Stimulated activated memory B cell treated with anti-CD40 and anti-IgM and Interleukin-4, amounts not matched to agents 10 μg/mL and 1 μg/mL and 100 μg/mL, for 72 hours (primary cell): ENCODE measurements at regions not wholly inside any gene's neighbourhood (a gene's known extent, or its start where the extent isn't known, plus 50 kb on each side); places are given as distances from the start of the nearest gene placed in this dataset.

ENCODE experiments used
- ATAC-seq: fragments of 150-1000 bp; cut with Tn5 transposase; 2 replicates; pipeline ENCODE4 v1.10.0; 2021
- H3K27ac Mint-ChIP-seq: one replicate; pipeline ENCODE4 v1.8.0; 2022; ENCODE audit warnings: mild to moderate bottlenecking, mixed read lengths
- H3K27me3 Mint-ChIP-seq: one replicate; pipeline ENCODE4 v1.8.0; 2022; ENCODE audit warnings: mixed read lengths
- H3K36me3 Mint-ChIP-seq: one replicate; pipeline ENCODE4 v1.8.0; 2022; ENCODE audit warnings: mixed read lengths
- H3K4me1 Mint-ChIP-seq: one replicate; pipeline ENCODE4 v1.8.0; 2022; ENCODE audit warnings: mixed read lengths
- H3K4me3 Mint-ChIP-seq: one replicate; pipeline ENCODE4 v1.8.0; 2022; ENCODE audit warnings: mild to moderate bottlenecking, moderate library complexity, mixed read lengths
- H3K9me3 Mint-ChIP-seq: one replicate; pipeline ENCODE4 v1.8.0; 2022; ENCODE audit warnings: mixed read lengths

DNA sequence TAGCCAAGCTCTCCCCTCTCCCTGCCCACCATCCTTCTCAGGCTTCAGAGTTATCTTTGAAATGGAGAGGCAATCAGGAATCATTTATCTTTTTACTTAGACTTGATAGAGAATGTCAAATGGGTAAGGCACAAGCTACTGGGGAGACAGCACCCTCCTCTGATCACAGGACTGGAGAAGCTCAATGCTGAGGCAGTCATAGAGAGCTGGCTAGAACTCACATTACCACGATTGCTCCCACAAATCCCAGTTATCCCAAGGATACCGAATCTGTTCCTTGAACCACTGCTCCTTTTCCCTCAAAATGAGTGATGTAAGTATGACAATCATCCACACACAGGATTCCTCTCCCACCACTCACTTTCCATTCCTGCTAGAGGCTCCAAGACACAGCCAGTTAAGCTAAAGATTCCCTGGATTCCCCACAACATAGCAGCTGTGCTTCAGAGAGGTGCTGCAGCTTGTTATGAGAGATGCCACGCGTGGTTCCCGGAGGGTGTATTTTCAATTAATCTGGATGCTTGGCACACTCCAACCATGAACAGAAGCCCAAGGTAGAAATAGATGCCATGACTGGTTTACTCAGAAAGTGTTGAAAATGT, 96.2 kb upstream of the VGLL2 start:
- no peaks in the 10 kb centered on the region for H3K27me3 Mint-ChIP-seq
- H3K9me3 Mint-ChIP-seq = no peaks in the 10 kb centered on the region
- H3K27ac Mint-ChIP-seq = no peak overlapping the region
- H3K36me3 Mint-ChIP-seq = no peaks in the 10 kb centered on the region
- H3K4me1 Mint-ChIP-seq = no peaks in the 10 kb centered on the region
- ATAC-seq = no peak
- no peak overlapping the region for H3K4me3 Mint-ChIP-seq

DNA sequence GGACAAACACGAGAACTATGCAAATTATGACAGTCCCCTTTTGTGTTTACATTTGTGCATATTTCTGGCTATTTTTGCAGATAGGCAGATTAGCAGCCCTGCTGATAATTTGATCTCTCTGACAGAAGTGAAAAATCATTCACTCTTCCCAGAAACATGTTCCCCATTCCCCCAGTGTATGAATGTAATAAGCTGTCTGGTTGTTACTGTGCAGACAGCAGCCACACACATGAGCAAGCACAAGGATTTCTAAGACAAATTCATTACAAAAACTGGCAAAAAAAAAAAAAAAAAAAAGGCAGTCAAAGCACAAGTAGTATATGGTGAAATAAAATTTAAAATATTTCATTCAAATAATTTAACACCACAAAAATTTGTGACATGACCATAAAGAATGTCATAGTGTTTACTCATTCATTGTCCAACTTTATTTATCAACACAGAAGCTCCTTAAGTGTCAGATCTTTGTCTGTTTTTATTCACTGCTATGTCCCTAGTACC, 95.5 kb upstream of the VGLL2 start:
- H3K27me3 Mint-ChIP-seq = no peaks in the 10 kb centered on the region
- no peaks in the 10 kb centered on the region for H3K9me3 Mint-ChIP-seq
- H3K27ac Mint-ChIP-seq = no peak overlapping the region
- ATAC-seq = no peak
- no peak overlapping the region for H3K4me3 Mint-ChIP-seq
- no peaks in the 10 kb centered on the region for H3K4me1 Mint-ChIP-seq
- no peaks in the 10 kb centered on the region for H3K36me3 Mint-ChIP-seq

DNA sequence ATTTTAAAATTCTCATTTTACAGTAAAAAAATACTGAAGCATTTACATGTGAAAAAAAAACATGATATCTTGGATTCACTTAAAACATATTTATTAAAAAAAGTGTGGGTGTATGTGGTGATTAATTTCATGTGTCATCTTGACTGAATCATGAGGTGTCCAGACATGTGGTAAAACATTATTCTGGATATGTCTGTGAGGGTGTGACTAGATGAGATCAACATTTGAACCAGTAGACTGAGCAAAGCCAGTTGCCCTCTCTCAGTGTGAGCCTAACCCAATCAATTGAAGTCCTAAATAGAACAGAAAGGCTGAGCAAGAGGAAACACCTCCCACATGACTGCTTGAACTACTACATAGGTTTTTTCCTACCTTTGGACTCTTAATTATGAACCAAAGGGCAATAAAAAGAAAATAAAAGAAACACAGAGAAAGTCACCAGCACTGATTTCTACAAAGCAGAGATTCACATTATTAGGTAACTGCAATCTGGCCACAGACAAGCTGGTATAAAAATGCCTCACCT, 90.5 kb upstream of the VGLL2 start:
- Mint-ChIP-seq H3K4me3 (no peak overlapping the region), H3K36me3 (no peaks in the 10 kb centered on the region), H3K27me3 (no peaks in the 10 kb centered on the region), H3K9me3 (peaks cover 5% of the 10 kb centered on the region), H3K4me1 (no peaks in the 10 kb centered on the region), H3K27ac (no peak overlapping the region)
- ATAC-seq = no peak

DNA sequence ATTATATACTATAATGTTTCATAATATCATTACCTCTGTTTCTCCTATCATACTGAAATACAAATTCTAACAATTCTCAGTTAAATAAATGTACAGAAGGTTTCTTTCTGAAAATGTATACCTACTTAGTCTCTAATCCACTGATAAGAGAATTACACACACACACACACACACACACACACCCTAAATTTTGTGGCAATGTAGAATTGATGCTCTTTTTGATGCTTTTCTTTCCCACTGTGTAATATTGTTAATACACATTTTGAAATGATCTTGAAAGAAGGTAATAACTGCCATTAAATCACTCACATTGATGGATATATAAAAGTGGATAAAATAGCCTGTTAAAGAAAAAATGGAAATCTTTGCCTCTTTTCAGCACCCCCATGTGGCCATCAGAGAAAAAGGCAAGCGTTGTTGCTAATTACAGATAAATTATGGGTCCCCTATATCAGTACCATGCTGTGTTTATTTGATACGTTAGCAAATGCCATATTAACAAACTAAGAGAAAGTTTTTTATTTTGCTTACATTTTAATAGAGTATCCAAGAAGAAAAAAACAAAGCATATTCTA, 76.6 kb upstream of the VGLL2 start:
- ATAC-seq = no peak
- Mint-ChIP-seq H3K4me3 (no peak overlapping the region), H3K9me3 (no peaks in the 10 kb centered on the region), H3K27me3 (no peaks in the 10 kb centered on the region), H3K36me3 (no peaks in the 10 kb centered on the region), H3K4me1 (no peaks in the 10 kb centered on the region), H3K27ac (no peak overlapping the region)

DNA sequence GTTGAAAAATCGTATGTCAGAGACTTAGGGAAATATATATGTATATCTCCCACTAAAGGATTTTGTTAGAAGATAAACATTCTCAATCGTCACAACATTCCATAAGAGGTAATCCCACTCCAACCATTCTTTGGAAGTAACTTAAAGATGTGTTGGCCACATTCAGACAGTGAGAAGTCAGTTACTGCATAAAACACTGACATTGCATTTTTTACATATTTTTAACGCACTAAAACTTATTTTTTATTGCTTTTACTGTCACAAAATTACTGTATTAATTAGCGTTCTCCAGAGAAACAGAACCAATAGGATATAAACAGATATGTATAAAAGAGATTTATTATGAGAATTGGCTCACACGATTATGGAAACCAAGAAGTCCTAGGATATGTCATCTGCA, 74.3 kb upstream of the VGLL2 start:
- no peaks in the 10 kb centered on the region for H3K27me3 Mint-ChIP-seq
- no peak overlapping the region for H3K4me3 Mint-ChIP-seq
- H3K36me3 Mint-ChIP-seq = no peaks in the 10 kb centered on the region
- no peaks in the 10 kb centered on the region for H3K4me1 Mint-ChIP-seq
- no peaks in the 10 kb centered on the region for H3K9me3 Mint-ChIP-seq
- no peak overlapping the region for H3K27ac Mint-ChIP-seq
- no peak for ATAC-seq

DNA sequence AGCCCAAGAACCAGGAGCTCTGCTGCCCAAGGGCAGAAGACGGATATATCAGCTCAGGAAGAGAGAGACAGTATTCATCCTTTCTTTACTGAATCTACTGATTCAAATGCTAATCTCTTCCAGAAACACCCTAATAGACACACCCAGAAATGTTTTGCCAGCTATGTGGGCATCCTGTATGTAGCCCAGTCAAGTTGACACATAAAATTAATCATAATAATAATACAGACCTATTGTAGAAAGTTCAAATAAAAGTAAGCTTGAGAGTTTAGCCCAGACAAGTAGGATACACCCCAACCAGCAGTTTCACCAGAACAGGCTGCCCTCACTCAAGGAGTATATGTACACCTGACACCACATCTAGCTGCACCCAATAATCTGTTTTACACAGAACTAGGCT, 73.9 kb upstream of the VGLL2 start:
- Mint-ChIP-seq H3K4me1 (no peaks in the 10 kb centered on the region), H3K36me3 (no peaks in the 10 kb centered on the region), H3K9me3 (no peaks in the 10 kb centered on the region), H3K4me3 (no peak overlapping the region), H3K27me3 (no peaks in the 10 kb centered on the region), H3K27ac (no peak overlapping the region)
- no peak for ATAC-seq

DNA sequence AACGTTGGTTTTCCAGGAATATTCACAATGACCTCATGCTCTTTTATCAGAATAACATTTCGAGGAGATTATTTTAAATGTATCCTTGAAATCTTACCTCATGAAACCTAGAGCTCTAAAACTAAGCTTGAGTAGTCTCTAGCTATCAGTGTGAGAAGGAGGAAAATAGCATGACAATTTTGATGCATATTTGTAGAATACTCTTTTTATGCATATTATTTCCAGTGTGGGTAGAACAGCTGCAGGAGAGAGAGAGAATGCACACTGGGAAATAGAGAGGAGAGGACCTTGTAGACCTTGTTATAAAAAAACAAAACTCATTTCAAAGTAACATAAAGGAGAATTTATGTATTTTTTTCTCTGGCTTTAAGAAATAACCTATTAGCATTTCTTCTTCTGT, 71.1 kb upstream of the VGLL2 start:
- Mint-ChIP-seq H3K9me3 (no peaks in the 10 kb centered on the region), H3K4me3 (no peak overlapping the region), H3K36me3 (no peaks in the 10 kb centered on the region), H3K27ac (no peak overlapping the region), H3K4me1 (no peaks in the 10 kb centered on the region), H3K27me3 (no peaks in the 10 kb centered on the region)
- no peak for ATAC-seq

DNA sequence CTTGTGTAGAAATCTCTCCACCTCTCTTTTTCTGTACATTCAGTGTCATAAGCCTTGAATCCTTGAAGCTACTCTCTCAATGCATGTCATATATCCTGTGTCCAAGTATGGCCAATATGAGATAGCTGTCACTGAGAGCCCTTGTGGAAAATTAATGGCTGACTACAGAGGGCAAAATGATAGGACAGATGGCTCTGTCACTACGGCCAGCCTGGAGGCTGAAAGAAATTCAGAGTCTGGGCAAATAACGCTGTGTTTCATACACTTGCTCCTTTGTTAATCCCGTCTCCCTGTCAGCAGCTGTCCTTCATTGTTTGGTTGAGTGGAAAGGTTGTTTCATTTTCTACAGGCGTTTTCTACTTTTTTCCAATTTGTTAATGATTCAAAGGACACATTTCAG, 70.4 kb upstream of the VGLL2 start:
- H3K4me3 Mint-ChIP-seq = no peak overlapping the region
- no peaks in the 10 kb centered on the region for H3K4me1 Mint-ChIP-seq
- H3K36me3 Mint-ChIP-seq = no peaks in the 10 kb centered on the region
- H3K27ac Mint-ChIP-seq = no peak overlapping the region
- no peaks in the 10 kb centered on the region for H3K9me3 Mint-ChIP-seq
- no peak for ATAC-seq
- H3K27me3 Mint-ChIP-seq = no peaks in the 10 kb centered on the region

DNA sequence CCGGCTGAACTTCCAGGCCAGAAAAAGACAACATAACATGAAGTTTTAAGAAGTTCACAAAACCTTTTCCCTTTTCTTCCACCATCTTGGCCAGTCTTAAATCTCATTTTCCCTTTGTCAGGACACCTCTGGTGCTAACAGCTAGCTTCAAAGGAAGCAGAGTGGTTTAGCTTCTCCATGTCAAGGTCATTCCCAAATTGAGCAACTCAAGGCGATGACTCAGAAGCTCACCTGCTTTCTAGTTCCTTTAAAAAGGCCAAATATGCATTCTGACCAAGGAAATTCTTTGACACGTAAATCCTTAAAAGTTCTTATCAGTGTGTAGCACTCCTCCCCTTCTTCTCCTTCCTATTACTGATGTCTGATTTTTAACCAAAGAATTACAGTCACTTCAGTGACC, 69.6 kb upstream of the VGLL2 start:
- Mint-ChIP-seq H3K36me3 (no peaks in the 10 kb centered on the region), H3K27ac (no peak overlapping the region), H3K27me3 (no peaks in the 10 kb centered on the region)

DNA sequence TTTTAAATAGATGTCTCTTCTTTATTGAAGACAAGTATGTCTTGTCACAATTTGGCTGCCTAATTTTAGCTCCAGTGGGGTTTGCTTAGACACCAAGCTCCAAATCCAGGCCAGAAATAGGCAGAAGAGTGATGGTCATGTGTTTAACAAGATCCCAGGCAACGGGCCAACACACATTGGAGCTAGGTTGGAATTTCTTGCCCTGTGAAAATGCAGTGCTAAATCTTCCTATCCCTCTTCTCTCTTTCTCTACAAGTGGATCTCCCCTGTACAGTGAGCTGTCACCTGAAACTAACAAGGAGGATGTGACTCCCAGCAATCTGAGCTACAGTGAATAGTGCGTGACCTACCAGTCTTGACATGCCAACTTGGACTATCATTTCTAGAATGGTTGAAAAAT, 65.3 kb upstream of the VGLL2 start:
- H3K4me1 Mint-ChIP-seq = no peaks in the 10 kb centered on the region
- no peaks in the 10 kb centered on the region for H3K9me3 Mint-ChIP-seq
- no peaks in the 10 kb centered on the region for H3K27me3 Mint-ChIP-seq
- H3K27ac Mint-ChIP-seq = no peak overlapping the region
- no peaks in the 10 kb centered on the region for H3K36me3 Mint-ChIP-seq
- ATAC-seq = no peak
- no peak overlapping the region for H3K4me3 Mint-ChIP-seq

More for the DNA sequence above, 69.6 kb upstream of the VGLL2 start:
- Mint-ChIP-seq H3K4me3 (no peak overlapping the region), H3K4me1 (no peaks in the 10 kb centered on the region), H3K9me3 (no peaks in the 10 kb centered on the region)
- ATAC-seq = no peak

DNA sequence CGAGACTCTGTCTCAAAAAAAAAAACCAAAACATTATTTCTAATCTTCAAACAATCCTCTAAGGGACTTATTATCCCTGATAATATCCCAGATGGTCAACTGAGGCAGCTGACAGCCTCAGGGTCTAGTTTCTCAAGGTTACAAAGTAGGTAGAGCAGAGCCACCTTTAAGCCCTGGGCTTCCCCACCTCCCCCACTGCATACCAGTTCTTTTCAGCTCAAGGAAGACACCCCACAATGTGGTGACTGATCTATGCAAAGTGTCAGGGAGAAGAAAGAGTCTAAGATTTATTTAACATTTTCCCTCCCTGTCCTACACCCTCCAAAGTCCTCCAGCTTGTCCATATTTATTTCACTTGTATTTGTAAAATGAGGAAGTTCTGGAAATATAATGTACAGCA, 60.5 kb upstream of the VGLL2 start:
- H3K36me3 Mint-ChIP-seq = no peaks in the 10 kb centered on the region
- ATAC-seq = no peak
- H3K27me3 Mint-ChIP-seq = no peaks in the 10 kb centered on the region
- H3K4me3 Mint-ChIP-seq = no peak overlapping the region
- H3K27ac Mint-ChIP-seq = no peak overlapping the region
- no peaks in the 10 kb centered on the region for H3K9me3 Mint-ChIP-seq
- no peaks in the 10 kb centered on the region for H3K4me1 Mint-ChIP-seq

DNA sequence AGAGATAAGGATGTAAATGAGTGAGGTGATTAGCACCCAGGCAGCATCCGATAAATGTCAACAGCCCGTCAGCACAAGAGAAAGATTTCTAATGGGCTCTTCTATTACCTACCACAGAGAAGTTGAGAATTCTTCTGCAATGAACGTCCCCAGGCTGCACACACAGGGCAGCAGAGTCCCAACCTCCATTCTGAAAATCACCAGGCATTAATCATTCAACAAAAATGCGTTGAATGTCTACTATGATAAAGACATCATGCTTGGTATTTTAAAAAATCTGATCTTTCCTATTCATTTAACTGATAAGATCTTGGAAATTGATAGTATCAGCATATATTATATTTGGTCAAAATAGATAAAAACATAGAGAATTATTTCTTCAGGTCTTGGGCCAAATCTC, 59.5 kb upstream of the VGLL2 start:
- H3K27me3 Mint-ChIP-seq = no peaks in the 10 kb centered on the region
- no peaks in the 10 kb centered on the region for H3K9me3 Mint-ChIP-seq
- no peak for ATAC-seq
- H3K4me1 Mint-ChIP-seq = no peaks in the 10 kb centered on the region
- no peak overlapping the region for H3K4me3 Mint-ChIP-seq
- no peak overlapping the region for H3K27ac Mint-ChIP-seq
- no peaks in the 10 kb centered on the region for H3K36me3 Mint-ChIP-seq

DNA sequence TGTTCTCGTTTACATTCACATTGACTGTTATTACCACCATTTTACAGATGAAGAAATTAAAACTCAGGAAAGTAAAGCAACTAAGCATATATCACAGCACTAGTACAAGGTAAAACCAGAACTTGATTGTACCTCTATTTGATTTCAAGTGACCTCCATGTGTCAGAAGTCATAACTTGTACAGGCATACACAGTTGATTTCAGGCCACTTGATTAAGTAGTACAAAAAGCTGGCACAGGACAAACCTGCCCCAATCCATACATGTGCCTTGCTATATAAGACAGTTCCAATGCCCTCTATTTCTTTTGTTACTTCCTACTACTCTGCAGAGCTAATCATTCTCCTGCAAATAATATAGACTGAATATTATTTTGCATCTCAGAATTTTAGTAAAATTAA, 58.8 kb upstream of the VGLL2 start:
- no peaks in the 10 kb centered on the region for H3K9me3 Mint-ChIP-seq
- H3K4me1 Mint-ChIP-seq = no peaks in the 10 kb centered on the region
- no peak overlapping the region for H3K4me3 Mint-ChIP-seq
- no peaks in the 10 kb centered on the region for H3K36me3 Mint-ChIP-seq
- H3K27ac Mint-ChIP-seq = no peak overlapping the region
- no peak for ATAC-seq
- no peaks in the 10 kb centered on the region for H3K27me3 Mint-ChIP-seq

DNA sequence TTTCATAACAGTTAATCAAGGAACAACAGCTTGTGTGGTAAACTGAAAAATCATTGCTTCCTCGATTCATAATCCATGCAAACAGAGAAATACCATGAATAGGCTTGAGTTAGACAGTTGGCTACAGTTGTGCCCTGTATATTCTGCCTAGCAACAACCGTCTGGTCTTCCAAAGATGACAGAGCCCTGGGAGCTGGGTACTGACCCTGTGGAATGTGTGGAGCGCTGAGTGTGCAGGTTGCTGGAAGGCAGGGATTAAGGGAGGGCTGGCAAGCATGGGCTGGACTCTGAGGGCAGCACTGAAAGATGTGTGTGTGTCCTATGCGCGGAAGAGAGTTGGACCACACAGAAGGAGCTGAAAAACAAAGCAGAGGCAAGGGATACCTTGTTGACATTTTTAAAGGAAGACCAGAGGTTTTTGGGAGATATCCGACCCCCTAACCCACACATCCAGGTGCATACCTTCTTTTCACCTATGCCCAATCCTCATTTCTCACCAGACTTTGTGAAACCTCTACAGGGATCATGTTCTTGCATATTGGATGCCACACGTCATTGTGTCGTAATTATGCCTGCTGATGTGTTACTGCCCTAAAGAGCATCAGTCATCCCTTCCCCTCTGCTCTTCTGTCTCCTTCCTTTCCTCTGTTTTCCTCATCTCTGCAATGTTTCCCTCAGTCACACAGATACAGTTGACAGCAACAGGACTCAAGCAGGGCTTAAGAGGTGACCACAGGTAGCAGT, 58.2 kb upstream of the VGLL2 start:
- ATAC-seq = peak; percentile 43
- H3K27ac Mint-ChIP-seq = no peak overlapping the region

DNA sequence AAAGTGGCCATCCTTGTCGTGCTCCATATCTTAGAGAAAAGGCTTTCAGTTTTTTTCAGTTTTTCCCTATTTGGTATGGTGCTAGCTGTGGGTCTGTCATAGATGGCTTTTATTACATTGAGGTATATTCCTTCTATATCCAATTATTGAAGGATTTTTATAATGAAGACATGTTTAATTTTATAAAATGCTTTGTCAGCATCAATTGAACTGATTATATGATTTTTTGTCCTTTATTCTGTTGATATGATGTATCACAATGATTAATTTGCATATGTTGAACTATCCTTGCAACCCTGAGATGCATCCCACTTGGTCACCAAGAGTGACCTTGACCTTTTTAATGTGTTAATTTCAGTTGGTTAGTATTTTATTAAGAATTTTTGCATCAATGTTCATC, 55.1 kb upstream of the VGLL2 start:
- Mint-ChIP-seq H3K9me3 (no peaks in the 10 kb centered on the region), H3K27ac (no peak overlapping the region), H3K36me3 (no peaks in the 10 kb centered on the region), H3K4me3 (no peak overlapping the region), H3K27me3 (no peaks in the 10 kb centered on the region), H3K4me1 (no peaks in the 10 kb centered on the region)
- ATAC-seq = no peak

More for the DNA sequence above, 58.2 kb upstream of the VGLL2 start:
- H3K36me3 Mint-ChIP-seq = no peaks in the 10 kb centered on the region
- H3K4me1 Mint-ChIP-seq = no peaks in the 10 kb centered on the region
- no peak overlapping the region for H3K4me3 Mint-ChIP-seq
- no peaks in the 10 kb centered on the region for H3K9me3 Mint-ChIP-seq
- H3K27me3 Mint-ChIP-seq = no peaks in the 10 kb centered on the region
